AG08396 (cell line): ENCODE measurements at regions not wholly inside any gene's neighbourhood (a gene's known extent, or its start where the extent isn't known, plus 50 kb on each side); places are given as distances from the start of the nearest gene placed in this dataset.
"Not testable (repeated sequence)": the region's sequence is repeated elsewhere in the genome, so short reads cannot be mapped to it uniquely, and the experiment has no call there.

Source experiments
- DNase-seq: peaks from one replicate; pipeline ENCODE4 v3.0.0; 2012; ENCODE audit warnings: low spot score, mixed read lengths

DNA sequence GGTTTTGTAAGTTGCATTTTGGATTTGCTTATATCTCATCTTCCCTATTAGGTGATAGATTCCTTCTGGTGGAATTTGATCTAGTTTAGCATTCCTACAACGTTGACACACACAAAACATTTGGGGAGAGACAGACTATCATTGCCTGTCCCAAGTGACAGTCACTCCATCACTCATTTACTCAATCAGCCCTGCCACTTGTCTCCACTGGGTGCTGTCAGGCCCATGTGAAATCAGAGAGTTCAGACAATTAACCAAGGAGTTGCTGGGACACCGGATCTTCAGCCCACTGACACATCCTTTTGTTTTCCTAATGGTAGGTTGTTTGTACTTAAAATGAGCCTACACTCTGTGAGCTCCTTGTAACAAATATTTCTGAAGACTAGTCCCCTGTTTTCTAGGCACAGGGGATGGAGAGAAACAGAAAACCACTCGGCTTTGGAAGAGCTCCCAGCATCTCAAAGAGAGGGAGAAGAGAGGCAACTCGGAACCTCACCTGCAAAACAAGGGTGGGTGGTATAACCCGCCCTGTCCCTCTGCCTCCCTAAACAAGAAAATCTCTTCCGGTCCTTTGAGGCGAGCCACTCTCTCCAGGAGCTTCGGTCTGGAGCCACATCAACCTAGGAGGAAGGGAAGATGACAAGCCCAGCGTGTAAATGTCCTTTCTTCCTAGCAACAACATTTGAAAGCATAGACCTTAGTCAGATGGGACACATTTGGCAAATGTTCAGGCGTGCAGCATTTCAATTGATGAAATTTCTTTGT, 440.9 kb upstream of the KLF12 start:
- no peak for DNase-seq

DNA sequence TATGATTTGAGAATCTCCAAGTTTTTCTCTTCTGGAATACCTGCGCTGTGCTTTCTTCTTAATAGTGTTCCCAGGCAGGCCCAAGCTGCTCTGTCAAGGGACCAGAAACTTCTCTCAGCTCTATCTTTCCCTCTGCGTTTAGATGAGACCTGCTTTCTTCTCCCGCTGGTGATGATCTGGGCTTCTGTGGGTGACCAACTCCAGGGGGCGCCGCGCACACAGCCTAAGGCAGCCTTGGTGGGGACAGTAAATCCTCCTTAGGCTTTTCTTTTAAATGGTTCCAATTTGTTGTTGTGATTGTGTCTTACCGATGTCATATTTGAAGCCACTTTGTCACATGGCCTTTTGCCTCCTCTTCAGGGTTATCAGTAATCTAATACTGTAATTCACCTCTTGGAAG, 439.4 kb upstream of the KLF12 start:
- no peak for DNase-seq

DNA sequence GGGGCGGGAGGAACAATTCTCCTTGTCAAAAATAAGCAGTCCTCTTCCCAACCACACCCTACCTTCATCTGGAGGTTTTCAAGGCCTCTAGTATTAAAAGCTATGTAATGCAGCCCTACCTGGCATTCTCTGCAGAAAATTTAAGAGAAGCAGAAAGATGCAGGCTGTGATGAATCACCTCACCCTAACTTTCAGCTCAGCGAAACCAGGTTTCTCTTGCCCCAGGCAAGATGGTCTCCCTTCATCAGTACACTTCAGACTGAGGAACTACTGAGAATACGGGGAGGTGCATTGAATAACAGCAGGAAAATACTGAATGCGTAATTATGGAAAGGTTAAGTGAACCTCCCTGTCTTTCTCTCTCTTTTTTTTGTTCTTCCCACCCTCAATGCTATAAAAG, 437.6 kb upstream of the KLF12 start:
- no peak for DNase-seq

DNA sequence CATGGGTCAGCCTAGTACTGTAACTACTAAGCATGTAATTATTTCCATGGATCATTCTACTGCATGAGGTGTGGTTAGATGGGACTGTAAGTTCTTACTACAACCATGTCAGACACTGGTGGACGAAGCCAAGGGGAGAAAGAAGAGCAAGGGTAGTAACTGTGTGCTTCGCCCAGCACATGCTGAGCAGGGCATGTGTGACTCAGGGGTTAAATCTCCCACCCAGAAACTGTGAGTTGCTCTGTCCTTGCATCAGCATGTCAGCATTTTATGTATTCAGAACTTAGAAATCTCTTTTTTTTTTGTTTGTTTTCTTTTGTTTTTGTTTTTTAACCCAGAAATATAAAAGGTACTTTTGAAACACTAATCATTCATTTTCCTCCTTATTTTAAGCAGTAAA, 436.6 kb upstream of the KLF12 start:
- DNase-seq, result no peak

DNA sequence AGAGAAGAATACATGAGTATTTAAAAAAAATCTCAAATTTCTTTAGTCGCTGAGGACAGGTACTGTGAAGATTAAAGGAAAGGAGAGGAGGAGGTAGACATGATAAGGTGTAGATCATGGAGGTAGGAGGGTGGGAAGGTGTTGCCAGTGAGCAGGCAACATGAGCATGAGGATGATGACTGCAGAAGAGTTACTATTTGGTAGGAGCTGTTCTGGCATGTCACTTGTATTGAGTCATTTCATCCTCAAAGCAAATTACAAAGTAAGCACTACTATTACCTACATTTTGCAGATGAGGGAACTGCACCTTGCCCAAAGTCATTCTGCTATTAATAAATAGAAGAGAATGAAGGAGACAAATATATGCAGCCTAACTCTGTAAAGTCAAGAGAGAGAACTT, 435.8 kb upstream of the KLF12 start:
- no peak for DNase-seq

DNA sequence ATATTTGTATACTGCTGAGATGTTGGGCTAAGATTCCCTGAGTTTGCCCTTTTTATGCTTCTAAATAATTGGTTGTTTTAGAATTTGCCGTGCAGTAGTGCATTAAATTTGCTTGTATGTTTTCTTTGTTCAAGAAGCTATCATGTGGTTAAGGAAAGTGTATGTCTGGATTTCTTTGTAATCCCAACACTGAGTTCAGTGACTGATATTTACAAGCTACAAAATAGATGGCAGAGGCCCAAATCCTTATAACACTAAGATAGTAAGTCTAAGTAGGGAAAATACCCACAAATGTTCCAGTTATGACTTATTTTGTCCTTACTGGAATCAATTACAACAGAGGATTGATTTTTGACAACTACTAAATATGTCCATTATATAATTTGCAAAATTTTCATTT, 435.0 kb upstream of the KLF12 start:
- no peak for DNase-seq

DNA sequence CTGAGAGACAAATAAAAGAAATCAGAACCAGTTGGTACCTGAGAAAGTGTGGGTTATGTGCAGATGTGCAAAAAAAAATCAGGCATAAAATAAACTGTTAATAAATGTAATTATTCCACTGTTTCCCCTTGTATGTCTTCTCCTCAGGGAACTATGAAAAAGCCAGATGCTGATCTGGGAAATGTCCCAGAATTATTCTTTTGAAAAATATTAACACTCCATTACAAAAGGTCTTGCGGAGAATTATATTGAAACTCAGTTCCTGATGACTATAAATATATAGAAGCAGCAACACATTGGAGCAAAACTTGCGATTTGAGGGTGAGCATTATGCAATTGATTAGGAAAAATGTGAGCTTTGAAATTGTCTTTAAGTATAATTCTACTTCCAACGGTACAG, 433.3 kb upstream of the KLF12 start:
- no peak for DNase-seq

DNA sequence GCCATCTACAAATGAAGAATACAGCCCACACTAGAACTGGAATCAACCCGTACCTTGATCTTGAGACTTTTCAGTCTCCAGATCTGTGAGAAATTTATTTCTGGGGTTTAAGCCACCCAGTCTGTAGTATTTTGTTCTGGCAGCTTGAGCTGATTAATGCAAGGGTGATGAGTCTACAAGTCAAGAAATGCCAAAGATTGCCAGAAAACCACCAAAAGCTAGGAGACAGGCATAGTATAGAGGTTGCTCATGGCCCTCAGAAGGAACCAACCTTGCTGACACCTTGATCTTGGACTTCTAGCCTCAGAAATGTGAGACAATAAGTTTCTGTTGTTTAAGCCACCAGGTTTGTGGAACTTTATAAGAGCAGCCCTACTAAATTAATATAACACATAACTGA, 428.2 kb upstream of the KLF12 start:
- no peak for DNase-seq

DNA sequence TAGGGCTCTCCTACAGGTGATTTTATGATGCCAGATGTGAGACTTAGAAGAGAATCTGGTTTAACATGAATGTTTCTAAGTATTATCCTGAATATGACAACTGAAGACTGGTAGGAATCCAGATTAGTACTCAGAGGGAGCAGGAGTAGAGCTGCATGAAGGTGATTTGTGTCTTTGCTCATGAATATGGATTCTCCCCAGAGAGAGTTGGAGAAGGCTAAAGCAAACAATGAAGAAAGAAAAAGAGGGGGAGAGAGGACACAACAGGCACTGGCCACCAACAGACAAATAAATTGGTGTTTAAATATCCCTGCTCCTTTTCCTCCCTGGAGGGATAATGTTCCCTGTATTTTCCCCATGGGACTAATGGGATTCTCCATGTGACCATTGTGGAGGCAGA, 427.0 kb upstream of the KLF12 start:
- DNase-seq, result no peak

DNA sequence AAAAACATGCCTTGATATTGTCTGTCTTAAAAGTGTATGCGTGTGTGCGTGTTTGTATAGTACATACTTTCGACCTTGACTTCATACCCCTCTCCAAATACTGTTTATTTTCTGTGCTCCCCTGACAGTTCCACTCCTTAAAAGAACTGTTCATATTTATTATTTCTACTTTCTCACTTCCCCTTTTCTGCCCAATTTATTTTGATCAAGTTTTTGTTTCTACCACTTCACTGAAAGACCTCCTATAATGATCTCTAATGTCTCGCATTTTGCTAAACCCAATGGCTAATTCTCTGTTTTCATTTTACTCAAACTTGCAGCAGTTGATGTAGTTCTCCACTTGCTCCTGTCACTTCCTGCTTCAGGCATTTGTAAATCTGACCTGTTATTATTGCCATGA, 426.1 kb upstream of the KLF12 start:
- no peak for DNase-seq

DNA sequence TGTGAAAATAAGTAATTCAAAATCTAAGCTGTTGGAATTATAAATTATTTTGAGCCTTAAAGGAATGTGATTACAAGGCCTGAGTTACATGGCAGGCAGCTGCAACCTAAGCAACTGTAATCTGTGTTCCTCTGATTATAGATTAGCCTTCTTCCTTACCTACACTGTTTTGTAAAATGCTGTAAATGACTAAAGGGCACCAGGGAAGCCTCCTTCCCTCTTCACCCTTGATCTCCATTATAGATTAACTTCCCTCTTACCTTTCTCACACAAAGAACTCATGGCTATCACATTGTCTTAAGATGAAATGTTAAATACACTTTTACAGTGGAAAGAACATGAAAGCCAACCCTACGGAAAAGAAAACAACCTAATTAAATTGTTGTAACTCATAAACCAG, 423.7 kb upstream of the KLF12 start:
- DNase-seq, result no peak

DNA sequence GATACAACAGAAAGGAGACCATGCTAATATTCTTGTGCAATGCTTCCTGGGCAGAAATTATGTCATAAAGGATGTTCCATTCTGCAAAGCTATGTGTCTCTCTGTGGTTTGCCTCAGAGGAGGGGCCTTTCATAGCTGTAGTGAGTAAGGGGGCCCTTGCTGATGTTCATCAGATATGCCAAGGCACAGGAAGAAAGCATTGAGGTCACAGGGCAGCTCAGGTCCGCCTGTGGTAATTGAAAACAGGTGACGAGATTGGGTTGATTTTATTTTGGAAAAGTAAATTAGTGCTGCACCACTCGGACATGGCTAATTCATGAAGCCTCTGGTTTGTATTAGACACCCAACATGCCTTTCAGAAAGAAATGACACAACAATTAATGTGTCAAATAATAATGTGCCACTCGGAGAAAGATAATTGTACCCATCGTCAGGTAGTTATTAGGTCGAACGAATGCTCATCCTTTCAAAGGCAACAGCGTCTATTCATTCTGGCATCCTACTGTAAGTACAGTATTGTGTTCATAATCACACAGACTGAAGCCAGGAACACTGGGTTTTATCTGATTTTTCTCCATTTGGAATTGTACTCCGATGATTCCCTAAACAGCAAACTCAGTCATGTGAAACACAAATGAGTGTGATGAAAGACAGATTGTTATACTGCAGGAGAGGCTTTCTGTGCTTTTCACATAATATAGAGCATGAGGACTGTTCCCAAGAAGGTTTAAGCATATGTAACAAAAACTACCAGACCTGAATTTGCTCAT, 421.6 kb upstream of the KLF12 start:
- DNase-seq, result no peak

DNA sequence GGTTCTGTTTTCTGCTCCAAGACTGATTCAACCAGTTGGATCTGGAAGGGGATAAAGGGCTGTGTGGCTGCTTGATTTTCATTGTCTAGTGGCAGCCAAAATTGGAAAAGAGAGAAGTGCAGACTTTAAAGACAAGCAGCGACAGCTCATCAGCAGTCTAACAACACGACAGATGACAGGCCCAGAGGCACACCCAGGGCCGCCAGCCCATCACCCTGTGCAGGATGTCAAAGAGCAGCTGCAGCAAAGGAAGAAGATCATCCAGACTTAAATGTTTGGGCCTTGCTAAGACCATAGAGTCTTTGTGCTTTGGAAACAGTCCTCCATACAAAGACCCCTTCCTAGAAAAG, 421.0 kb upstream of the KLF12 start:
- DNase-seq, result no peak

DNA sequence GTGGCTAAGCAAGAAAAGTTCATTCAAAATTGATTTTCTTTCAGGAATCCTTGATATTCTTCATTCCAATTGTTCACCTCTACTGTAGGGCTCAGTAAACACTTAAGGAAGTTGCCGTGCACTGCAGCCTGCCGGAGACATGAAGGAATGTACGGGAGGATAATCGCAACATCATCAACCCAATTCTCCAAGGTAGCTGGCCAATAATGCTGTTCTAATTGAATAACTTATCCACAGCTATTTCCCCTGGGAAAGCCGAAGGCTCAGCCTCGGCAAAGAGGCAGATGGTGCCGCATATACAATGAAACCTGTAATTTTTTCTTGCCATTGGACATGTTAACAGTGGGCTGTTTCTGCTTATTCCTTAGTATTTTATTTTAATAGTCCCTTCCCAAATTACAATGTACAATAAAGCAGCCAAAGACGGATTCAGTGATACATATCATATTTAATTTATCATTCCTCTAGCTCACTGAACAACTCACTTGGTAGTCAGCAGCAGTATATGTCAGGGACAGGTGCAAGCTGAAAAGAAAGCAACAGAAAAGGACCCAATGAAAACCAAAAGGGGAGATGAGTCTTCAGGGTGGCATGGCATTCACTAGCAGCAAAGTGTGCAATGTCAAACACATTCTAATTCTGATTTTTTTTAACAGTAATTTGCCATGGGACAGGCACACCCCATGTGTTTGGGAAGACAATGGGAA, 420.5 kb upstream of the KLF12 start:
- no peak for DNase-seq

DNA sequence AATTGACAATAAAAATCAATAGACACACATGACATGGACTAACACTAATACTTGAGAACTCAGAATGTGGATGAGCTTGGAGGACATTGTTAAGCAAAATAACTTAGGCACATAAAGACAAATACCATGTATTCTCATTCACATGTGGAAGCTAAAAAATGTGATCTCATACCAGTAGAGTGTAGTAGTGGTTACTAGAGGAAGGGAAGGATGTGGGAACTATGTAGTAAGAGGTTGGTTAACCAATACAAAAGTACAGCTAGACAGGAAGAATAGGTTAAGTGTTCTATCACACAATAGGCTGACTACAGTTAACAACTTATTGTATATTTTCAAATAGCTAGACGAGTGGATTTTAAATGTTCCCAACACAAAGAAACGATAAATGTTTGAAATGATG, 415.8 kb upstream of the KLF12 start:
- DNase-seq, result no peak

DNA sequence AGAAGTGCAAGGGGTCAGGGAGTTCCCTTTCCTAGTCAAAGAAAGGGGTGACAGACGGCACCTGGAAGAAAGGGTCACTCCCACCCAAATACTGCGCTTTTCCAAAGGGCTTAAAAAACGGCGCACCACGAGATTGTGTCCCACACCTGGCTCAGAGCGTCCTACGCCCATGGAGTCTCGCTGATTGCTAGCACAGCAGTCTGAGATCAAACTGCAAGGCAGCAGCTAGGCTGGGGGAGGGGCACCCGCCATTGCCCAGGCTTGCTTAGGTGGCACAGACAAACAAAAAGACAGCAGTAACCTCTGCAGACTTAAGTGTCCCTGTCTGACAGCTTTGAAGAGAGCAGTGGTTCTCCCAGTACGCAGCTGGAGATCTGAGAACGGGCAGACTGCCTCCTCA, 402.4 kb upstream of the KLF12 start:
- DNase-seq, result not testable (repeated sequence)

DNA sequence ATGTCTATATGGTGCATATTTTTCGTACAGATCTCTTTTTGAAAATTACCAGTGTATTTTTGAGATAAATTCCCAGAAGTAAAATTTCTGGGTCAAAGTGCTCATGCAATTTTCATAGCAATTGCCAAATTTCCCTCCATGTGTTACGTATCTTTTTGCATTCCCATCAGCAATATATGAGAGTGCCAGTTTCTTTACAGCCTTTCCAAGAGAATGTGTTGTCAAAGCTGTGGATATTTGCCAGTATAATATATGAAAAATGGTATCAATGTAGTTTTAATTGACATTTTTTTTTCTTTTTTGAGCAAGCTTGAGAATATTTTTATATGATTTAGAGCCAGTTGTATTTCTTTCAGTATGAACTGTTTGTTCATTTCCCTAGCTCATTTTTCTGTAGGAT, 399.0 kb upstream of the KLF12 start:
- DNase-seq, result no peak

DNA sequence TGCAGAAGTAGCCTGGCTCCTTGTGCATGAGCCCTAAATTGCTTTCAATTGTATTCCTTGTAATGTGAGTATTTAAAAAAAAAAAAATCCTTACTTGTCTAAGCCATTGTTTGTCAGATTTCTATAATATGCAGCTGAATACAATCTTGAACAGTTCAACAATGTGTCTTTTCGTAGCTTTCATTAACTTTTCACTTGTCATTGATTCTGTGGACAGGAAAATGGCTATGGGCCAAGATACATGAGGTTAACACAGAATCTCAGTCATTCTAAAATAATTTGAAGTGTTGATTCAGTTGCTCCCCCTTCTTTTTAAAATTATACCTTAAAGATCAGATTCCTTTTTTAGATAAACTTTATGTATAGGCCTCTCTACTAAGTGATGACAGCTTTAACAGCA, 395.8 kb upstream of the KLF12 start:
- DNase-seq, result no peak

DNA sequence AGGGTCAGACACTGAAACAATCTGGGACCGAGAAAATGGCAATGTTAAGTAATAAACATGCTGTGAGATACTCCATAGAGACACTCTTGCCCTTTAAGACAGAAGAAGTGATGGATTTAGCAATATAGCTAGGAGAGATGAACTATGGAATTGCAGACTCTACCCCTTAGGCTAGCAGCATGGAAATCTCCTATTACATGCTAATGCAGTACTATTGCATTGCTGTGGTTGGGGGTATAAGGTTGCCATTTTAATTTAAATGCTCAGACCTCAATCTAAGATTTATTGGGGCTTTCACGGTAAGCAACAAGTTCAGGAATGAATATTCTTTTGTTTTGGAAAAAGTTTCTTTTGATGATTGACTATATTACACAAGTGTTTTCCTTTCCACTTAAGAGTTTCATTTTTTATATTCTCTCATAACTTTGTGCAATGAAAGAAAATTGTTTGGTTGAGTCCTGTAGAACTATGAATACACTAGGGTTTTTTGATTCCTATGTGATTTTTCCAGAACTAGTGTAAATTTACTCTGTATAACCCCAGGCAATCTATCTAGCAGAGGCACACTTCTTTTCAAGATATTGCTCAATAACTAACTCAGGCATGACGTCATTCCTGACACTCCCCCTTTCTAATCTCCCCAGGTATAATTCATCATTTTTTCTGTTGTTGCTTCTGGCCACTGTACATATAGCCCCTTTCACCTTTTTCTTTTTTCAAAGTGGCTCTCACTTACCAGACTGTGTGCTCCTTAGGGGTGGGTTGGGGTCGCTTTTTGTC, 394.7 kb upstream of the KLF12 start:
- no peak for DNase-seq

DNA sequence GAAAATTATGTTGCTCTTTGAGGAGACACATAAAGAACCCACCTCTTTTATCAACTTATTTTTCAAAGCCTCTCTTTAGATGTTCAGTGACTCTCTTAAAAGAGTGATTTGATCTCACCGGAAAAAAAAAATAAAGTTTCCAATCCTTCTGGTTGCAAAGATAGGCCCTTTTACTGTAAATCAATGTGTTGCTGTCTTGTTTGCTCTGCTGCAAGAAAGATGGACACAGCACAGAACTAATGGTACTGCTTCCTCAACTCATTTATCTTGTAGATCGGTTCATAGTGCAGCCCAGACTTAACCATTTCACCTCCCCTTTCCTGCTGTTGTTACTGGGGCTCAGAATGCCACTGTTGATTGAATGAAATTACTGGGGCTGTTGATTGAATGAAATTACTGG, 388.9 kb upstream of the KLF12 start:
- DNase-seq, result no peak

DNA sequence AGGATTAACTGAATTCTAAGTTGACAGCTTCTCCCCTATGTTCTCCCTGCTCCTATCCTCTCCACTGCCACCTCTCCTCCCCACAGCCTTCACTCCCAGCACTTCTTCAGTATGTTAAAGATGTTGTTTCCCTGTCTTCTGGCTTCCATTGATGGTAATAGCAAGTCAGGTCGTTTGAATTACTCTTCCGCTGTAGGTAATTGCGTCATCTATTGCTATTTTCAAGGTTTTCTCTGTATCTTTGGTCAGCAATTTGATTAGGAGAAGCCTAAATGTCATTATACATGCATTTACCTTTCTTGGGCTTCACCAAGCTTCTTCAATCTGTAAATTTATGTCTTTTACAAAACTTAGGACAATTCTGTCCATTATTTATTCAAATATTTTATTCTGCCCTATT, 377.3 kb upstream of the KLF12 start:
- no peak for DNase-seq

DNA sequence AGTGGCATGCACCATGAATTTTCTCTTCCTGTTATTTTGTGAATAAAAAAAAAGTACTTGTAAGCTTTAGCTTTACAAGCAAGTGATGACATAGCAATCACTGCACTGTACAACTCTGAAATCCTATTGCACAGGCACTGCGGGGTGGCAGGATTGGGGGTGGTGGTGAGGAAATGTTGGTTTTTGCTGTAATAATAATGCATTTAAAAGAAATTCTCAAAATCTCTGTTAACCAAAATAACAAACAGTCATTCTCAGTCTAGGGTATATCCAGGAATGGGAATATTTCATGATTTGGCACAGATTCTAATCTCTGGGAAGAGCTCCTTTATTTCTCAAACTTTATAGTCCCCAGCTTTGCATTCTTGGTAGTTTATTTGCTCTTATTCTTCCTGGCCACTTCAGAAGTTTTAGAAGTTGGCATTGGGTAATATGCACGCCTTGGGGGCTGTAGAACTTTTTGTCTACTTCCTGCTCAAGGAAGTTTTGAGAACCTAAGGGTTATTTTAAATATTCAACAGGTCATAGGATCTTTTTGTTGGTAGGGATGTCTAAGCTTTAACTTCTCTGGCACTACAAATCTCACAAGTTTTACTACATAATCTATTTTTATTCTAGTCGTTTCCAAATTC, 353.0 kb upstream of the KLF12 start:
- no peak for DNase-seq
